GM13977 (cell line): ENCODE measurements at regions not wholly inside any gene's neighbourhood (a gene's known extent, or its start where the extent isn't known, plus 50 kb on each side); places are given as distances from the start of the nearest gene placed in this dataset.

ENCODE experiments used
- DNase-seq: peaks from one replicate; pipeline ENCODE4 v3.0.0; 2012; ENCODE audit warnings: low spot score
- CTCF ChIP-seq: IDR thresholded peaks from 2 replicates; pipeline ENCODE4 v1.5.1; 2012; ENCODE audit warnings: mild to moderate bottlenecking, control low read depth; ENCODE audit not compliant: insufficient read depth; ENCODE audit errors: extremely low read depth, missing control alignments
- in situ Hi-C: fragments of 300-500 bp; cut with MboI; formaldehyde crosslinking; loops from one replicate; pipeline ENCODE4 v1.12.0; 2022; ENCODE audit warnings: low sequenced_read_pairs, low pct_unique_long_range_greater_than_20kb, mixed read lengths, inconsistent platforms; ENCODE audit not compliant: unreplicated experiment

GRCh38 chr15:69723404-69724096, 270.9 kb downstream of the RPLP1 start:
- no peak for TF ChIP-seq CTCF
- no peak for DNase-seq
- in situ Hi-C loops, result loop anchor here (10.0 kb wide), 1 partner anchor 761 kb away; no protein-coding TSS in a partner anchor

DNA sequence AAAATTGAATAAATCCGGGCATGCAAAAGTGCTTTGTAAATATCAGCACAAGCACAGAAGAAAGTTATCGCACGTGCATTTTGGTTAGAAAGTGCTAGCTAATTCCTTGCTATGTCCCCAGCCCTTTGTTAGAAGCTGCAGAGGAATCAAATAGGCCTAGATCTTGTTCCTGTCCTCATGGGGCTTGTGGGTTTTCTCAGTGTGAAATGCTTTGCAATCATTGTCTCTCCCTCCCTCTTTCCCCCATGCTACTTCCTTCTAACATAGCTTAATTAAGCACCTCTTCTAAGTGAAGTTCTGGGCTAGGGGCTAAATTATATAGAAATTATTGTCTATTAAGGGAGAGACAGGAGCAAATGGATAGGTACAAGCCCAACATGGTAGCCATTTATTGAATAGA, 271.7 kb downstream of the RPLP1 start:
- no peak for TF ChIP-seq CTCF
- in situ Hi-C loops, result loop anchor here (10.0 kb wide), 1 partner anchor 760 kb away; no protein-coding TSS in a partner anchor
- no peak for DNase-seq

DNA sequence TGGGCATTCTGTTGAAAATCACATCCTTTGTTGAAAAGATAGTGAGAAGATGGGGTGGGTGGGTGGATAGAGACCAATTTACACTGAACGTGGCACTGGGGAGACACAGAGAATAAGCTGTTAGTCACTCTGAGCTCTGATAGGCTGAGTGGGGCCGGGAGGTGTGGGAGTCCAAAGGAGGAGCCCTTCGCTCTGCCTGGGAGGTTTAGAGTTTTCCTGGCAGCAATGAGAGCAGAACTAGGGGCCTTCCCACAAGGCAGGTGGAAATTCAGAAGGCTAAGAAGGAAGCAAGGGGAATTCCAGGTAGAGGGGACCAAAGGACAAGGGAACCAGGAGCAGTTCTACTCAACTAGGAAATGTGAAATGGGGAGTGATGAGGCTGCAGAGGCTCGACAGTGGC, 272.7 kb downstream of the RPLP1 start:
- in situ Hi-C loops, result loop anchor here (10.0 to 25.0 kb wide), 2 partner anchors 362 to 760 kb away; partner anchors contain the start of gene TLE3

GRCh38 chr15:69725957-69726356, 273.3 kb downstream of the RPLP1 start:
- no peak for TF ChIP-seq CTCF
- in situ Hi-C loops, result loop anchor here (10.0 to 25.0 kb wide), 2 partner anchors 361 to 759 kb away; partner anchors contain the start of gene TLE3
- DNase-seq, result no peak

More for the DNA sequence above, 272.7 kb downstream of the RPLP1 start:
- DNase-seq, result no peak
- no peak for TF ChIP-seq CTCF

DNA sequence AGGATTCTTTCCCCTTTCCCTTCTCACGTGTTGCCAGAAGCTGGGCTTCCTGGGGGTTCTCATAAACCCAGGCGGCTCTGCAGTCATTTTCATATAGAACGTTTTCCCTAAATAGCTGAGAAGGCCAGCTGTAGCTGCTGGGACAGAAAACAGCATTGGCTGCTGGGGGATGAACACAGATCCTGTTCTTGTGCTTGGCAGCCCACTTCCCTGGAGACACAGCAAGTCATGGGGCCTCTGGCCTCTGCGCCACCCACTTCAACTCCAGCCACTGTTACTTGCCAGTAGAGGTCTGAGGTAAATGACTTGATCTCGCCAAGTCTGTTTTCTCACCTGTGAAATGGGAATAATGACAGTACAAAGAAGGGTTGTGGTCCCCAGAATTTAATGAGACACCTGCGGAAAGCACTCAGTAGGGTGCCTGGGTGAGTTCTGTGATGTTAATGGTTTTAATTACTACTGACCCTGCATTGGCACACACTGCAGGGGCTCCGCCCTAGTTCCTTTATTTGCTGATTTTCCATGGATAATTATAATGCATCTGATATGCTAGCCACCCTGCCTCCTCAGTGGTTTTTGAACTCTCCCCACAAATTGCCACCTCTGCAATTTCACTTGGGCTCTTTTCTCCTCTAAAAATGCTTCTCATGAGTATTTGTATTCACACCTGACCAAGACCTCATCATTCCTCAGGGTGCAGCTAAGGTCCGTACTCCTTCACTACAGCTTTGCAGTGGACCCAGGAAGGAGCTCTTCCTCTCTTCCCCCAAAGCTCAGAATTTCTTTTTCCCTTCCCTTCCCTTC, 274.7 kb downstream of the RPLP1 start:
- no peak for DNase-seq
- no peak for TF ChIP-seq CTCF
- in situ Hi-C loops, result loop anchor here (10.0 to 25.0 kb wide), 2 partner anchors 360 to 757 kb away; partner anchors contain the start of gene TLE3

DNA sequence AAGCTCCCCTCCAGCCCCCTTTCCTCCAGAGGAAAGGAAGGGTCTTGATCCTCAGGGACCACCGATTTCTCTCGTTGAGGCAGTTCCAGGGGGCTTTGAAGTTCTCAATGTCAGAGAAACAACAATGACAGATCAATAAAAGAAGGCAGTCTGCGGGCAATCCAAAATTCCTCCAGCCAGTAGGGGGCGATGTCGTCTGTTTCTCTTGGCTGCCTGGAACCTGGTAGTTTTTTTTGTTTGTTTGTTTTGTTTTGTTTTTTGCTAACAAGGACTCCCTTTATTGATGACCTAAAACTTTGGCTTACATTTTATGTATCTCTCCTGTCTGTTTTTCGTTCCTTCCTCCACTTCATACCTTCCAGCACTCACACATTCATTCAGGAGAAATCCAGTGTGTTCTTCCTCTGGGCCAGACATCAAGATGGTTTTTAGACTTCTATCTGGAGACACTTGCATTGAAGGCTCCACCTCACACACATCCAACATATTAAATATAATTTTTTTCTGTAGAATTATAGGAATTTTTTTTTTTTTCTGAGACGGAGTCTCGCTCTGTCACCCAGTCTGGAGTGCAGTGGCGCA, 276.6 kb downstream of the RPLP1 start:
- TF ChIP-seq CTCF, result peak; percentile 82
- DNase-seq, result peak; percentile 63
- in situ Hi-C loops, result loop anchor here (10.0 to 25.0 kb wide), 2 partner anchors 358 to 756 kb away; partner anchors contain the start of gene TLE3
